ENCODE measurements at regions not wholly inside any gene's neighbourhood (a gene's known extent, or its start where the extent isn't known, plus 50 kb on each side); places are given as distances from the start of the nearest gene placed in this dataset.
A peak's percentile ranks its signal among the peaks of the same experiment; 100 is the strongest.
"Not testable (repeated sequence)": the region's sequence is repeated elsewhere in the genome, so short reads cannot be mapped to it uniquely, and the experiment has no call there.

DNA sequence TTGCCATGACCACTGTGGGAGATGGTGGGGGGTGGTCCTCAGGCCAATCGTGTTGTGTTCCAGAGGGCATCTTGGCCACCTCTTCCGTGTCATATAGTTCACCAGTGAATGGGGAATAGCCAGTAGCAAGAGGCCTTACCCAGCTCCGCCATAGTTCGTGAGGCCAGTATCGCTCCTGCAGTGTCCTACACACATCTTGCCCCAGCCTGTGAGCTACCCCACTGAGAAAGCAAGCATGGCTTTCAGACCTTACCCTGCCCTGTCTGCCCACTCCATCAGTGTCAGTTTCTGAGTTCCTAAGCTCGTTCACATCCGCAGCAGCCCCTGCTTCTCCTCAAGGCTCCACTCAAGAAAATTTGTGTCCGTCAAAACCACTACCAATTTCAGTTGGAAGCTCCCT is 586.0 kb upstream of the PABPC5 start:
- not testable (repeated sequence) for DNase-seq (ENCODE audit: low spot score)

GRCh38 chrX:90883479-90883878 is 551.2 kb upstream of the PABPC5 start:
- DNase-seq (ENCODE audit: low spot score), result no peak

GRCh38 chrX:90914816-90915215 is 519.8 kb upstream of the PABPC5 start:
- not testable (repeated sequence) for DNase-seq (ENCODE audit: low spot score)

DNA sequence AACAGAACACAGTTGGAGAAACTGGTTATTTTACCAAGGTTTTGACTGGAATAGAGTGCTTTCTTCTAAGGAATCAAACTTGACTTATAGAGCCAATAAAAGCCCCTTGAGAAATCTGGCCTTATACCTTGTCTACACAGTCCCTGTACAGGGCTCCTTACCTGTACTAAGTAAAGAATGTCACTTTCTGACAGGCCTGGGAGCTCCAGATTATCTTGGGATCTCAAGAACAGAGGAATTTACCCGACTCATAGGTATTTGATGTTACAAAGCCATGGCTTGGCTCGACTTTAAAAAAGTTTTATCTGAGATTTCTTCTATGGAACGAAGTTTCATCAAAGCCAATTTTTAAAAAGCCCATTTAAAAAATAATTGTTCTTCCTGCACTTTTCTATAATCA is 487.8 kb upstream of the PABPC5 start:
- DNase-seq (ENCODE audit: low spot score), result not testable (repeated sequence)

DNA sequence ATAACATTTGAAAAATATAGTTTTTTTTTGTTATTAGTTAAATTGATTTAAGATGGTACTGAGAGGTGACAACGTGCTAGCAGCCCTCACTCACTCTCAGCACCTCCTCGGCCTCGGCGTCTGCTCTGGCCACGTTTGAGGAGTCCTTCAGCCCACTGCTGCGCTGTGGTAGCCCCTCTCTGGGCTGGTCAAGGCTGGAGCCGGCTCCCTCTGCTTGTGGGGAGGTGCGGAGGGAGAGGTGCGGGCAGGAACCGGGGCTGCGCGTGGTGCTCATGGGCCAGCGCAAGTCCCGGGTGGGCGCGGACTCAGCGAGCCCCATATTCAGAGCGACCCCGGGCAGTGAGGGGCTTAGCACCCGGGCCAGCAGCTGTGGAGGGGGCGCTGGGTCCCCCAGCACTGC is 439.4 kb upstream of the PABPC5 start:
- DNase-seq (ENCODE audit: low spot score), result not testable (repeated sequence)

DNA sequence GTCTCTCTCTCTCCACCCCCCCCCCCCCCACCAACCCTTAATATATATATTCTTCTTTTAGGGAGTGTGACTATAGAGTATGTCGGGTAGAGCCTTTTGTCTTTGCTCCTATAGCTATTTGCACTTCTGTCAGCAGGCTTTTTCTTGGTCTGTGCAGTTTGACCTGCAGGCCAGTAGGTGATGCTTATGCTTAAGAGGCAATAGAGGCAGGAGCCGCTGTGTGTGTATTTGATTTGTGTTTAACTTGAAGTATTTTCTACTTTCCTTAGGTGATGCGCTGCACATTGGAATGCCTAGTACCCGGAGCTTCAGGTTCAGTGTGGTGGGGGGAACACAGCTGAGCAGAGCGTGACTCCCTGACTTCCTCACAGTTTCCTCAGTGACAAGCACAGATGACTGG is 416.5 kb upstream of the PABPC5 start:
- DNase-seq (ENCODE audit: low spot score), result not testable (repeated sequence)

DNA sequence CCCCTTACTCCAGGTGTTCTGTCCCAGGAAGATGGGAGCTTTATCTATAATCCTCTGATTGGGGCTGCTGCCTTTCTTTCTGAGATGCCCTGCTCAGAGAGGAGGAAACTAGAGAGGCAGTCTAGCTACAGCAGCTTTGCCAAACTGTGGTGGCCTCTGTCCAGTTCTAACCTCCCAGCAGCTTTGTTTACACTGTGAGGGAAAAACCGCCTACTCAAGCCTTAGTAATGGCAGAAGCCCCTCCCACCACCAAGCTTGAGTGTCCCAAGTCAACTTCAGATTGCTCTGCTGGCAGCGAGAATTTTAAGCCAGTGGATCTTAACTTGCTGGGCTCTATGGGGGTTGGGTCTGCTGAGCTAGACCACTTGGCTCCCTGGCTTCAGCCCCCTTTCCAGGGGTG is 394.9 kb upstream of the PABPC5 start:
- no peak for DNase-seq (ENCODE audit: low spot score)

- no peak for DNase-seq (ENCODE audit: low spot score)
Observed at GRCh38 chrX:91066104-91066503, 368.5 kb upstream of the PABPC5 start.

DNA sequence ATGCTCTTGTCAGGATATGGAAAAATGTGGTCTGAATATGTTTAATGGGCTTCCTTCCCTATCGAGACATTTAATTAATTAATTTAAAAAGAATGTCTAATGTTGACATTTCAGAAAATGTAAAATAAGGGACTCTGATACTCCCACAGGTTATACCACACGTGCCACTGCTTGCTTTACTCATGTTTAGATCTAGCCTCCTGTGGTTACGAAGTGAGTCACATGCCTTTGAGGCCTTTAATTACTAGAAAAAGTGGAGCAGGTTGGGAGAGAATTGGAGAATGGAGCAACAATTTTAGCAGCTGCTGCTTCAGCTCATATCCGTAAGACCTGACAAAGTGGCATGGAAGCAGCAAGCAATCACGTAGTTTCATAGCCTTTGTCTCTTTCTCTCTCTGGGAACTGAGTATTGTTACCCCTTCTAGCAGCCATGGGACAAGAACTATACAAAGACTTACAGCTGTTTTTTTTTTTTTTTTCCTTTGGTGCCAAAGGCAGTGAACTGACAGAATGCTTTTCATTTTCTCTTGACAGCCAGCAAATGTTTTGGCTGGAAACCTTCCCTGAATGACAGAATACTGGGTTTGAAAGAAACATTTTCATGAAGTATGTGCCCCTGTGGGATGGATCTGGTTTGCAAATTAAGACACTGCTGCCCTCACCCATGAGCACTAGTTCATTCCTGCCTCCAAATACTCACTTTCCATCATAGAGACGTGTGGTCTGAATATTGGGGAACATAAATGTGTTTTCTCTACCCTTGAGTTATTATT is 355.1 kb upstream of the PABPC5 start:
- peak; percentile 1 for DNase-seq (ENCODE audit: low spot score)

GRCh38 chrX:91080822-91081221 is 353.8 kb upstream of the PABPC5 start:
- DNase-seq (ENCODE audit: low spot score), result no peak

GRCh38 chrX:91081873-91082272 is 352.8 kb upstream of the PABPC5 start:
- no peak for DNase-seq (ENCODE audit: low spot score)

DNA sequence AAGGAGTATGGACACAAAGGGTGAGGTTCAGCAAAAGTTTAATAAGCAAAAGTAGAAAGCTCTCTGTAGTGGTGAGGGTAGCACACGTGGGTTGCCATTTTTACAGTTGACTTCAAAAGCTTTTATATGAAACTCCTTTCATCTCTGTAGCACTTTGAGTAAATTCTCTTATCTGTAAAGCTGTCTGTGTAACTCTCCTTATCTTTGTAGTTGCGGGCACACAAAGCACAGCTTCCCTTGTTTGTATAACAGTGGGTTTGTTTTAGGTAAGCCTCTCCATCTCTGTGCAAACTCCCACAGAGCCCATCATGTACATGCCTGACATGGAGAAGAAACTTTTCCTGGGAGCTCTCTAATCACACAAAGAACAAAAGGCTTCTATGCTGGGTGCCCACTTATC is 325.9 kb upstream of the PABPC5 start:
- DNase-seq (ENCODE audit: low spot score), result no peak

GRCh38 chrX:91122151-91122694 is 312.4 kb upstream of the PABPC5 start:
- DNase-seq (ENCODE audit: low spot score), result peak; percentile 0

DNA sequence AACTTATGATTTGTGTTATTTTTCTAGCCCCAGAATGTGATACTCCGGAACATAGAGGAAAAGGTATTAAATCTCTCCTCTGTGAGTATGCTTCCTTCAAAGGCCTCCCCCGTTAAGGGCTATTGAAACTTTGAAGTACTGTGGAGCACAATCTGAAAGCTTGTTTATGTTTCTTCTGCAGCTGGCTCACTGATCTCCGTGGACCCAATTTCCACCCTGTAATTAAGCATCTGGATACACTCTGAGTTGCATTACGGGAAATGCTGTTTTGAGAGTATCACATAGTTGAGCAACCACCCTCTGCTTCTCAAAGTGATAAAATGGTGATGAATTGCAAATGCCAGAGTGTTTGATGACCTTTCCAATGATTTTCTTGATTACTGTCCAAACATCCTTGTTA is 296.8 kb upstream of the PABPC5 start:
- no peak for DNase-seq (ENCODE audit: low spot score)

All from pons (tissue), 1 donor.